ENCODE measurements at regions not wholly inside any gene's neighbourhood (a gene's known extent, or its start where the extent isn't known, plus 50 kb on each side); places are given as distances from the start of the nearest gene placed in this dataset.

DNA sequence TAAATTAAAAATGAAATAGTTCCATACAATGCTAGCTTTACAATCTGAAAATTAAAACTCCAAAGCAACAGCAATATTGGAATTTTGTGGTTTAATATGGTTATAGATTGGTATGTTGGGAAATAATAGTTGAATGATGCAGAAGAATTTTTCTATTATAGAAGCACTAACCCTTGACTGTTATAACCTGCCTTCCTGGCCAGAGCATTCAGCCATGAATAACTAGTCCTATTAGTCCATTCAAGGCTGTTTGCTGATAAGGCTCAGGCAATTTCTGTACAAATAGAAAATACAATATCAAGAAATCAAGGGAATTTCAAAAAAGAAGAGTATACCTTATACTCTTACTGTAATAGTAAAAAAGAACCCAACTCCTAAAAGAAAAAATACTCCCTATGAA lies 101.6 kb upstream of the SP4 start:
- TF ChIP-seq EP300 (IDR thresholded peaks at IDR 0.05): no peak
- Histone ChIP-seq H3K27ac (no peak overlapping the region), H3K4me3 (no peak overlapping the region), H3K4me1 (no peaks in the 10 kb centered on the region), H3K9me3 (no peaks in the 10 kb centered on the region), H3K27me3 (no peaks in the 10 kb centered on the region), H3K36me3 (no peaks in the 10 kb centered on the region)
- intact Hi-C loops (cut with DNase I): no loop called here
- no peak for DNase-seq

DNA sequence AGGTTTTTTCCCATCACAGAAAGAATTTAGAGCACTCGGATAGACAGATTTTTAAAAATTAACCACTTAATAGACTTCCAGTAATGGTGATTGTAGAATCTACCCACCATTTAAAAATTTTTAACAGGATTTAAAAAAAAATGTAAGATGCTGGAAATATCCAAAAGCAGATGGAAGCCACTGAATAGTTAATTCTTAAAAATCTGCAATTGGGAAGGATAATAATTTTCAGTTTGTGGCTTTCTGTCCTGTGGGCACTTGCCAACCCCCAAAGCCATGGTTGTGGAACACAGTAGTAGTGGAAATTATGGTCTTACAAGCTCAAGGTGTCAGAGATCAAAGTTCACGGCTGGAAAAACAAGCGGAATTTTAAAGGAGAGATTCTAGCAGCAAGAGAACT lies 101.0 kb upstream of the SP4 start:
- no peak overlapping the region for H3K4me3 ChIP-seq
- WGBS, 2 donors: 55 to 86% methylated on average over 3 of the region's 3 CpGs
- TF ChIP-seq EP300 (IDR thresholded peaks at IDR 0.05): no peak
- no peak for TF ChIP-seq CTCF (IDR thresholded peaks at IDR 0.05)
- no peak for TF ChIP-seq POLR2AphosphoS5 (IDR thresholded peaks at IDR 0.05)
- TF ChIP-seq POLR2A (IDR thresholded peaks at IDR 0.05): no peak

DNA sequence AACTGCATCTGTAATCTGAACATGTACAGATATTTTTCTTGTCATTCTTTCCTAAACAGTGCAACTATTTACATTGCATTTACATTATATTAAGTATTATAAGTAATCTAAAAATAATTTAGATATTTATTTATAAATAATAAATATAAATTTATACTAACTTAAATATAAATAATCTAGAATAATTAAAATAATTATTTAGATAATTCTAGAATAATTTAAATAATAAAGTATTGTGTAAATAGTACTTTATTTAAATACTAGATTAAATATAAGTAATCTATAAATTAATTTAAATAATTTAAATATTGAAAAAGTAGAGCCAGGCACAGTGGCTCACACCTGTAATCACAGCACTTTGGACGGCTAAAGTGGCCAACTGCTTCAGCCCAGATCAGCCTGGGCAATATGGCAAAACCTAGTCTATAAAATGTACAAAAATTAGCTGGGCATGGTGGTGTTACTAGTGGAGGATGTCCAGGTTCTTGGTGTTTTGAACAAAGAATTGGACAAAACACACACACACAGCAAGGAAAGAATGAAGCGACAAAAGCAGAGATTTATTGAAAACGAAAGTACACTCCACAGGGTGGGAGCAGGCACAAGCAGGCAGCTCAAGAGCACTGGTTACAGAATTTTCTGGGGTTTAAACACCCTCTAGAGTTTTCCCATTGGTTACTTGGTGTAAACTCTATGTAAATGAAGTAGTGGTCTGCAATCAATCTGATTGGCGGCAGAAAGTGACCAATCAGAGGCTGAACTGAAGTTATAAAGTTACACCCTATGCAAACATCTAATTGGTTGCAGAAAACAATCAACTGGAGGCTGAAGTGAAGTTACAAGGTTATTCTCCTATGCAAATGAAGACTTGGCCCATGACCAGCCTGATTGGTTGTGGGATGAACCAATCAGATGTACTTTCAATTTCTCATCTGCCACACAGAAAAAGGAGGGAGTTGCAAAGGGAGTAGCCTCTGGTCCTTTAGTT lies 100.2 kb upstream of the SP4 start:
- DNase-seq: no peak
- Histone ChIP-seq H3K27ac (no peak overlapping the region), H3K4me1 (no peaks in the 10 kb centered on the region), H3K36me3 (no peaks in the 10 kb centered on the region), H3K4me3 (no peak overlapping the region), H3K27me3 (no peaks in the 10 kb centered on the region), H3K9me3 (no peaks in the 10 kb centered on the region)
- intact Hi-C loops (cut with DNase I): no loop called here
- TF ChIP-seq POLR2A (IDR thresholded peaks at IDR 0.05): no peak
- no peak for TF ChIP-seq POLR2AphosphoS5 (IDR thresholded peaks at IDR 0.05)
- TF ChIP-seq EP300 (IDR thresholded peaks at IDR 0.05): no peak
- no peak for TF ChIP-seq CTCF (IDR thresholded peaks at IDR 0.05)
- 94 to 98% methylated on average over 4 of the region's 4 CpGs for WGBS, 2 donors

More for the DNA sequence above, 101.0 kb upstream of the SP4 start:
- no peaks in the 10 kb centered on the region for H3K4me1 ChIP-seq
- no peak overlapping the region for H3K27ac ChIP-seq
- intact Hi-C loops (cut with DNase I): no loop called here
- no peaks in the 10 kb centered on the region for H3K9me3 ChIP-seq
- no peaks in the 10 kb centered on the region for H3K36me3 ChIP-seq
- DNase-seq: no peak
- H3K27me3 ChIP-seq: no peaks in the 10 kb centered on the region

DNA sequence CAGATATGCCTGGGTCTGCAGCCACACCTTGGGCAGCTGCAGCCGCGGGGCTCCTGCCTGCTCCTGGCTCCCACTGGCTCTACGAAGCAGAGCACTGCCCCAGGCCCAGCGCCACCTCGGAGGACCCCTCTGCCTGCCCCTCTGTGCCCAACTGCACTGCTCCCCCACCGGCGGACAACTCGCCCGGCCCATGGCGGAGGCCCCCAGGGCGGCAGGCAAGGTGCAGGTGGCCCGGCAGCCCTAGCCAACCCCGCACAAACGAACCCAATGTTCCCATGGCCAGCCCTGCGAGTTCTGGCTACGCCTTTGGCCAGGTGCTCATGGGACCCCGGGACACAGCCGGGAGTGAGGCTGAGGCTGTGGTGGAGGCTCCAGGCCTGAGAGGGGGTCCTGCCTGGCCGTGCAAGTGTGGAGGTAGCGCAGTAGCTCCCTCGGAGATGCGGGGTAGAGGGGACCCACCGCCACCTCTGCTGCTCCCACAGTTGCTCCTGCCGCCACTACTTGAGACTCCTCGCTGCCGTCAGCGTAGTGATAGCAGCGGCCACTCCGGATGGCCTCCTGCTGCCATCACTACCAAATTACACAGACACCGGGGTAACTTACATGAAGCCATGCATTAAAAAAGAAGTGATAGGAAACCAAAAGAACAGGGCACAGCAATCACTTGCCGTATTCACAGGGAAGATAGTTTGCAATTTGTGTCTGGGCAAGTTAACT lies 97.3 kb upstream of the SP4 start:
- 95 to 96% methylated on average over 31 of the region's 31 CpGs for WGBS, 2 donors
- DNase-seq: no peak
- intact Hi-C loops (cut with DNase I): no loop called here
- TF ChIP-seq CTCF (IDR thresholded peaks at IDR 0.05) (no peak), POLR2AphosphoS5 (IDR thresholded peaks at IDR 0.05) (no peak), POLR2A (IDR thresholded peaks at IDR 0.05) (no peak), EP300 (IDR thresholded peaks at IDR 0.05) (no peak)
- no peaks in the 10 kb centered on the region for H3K4me1 ChIP-seq
- H3K36me3 ChIP-seq: no peaks in the 10 kb centered on the region
- H3K4me3 ChIP-seq: no peak overlapping the region
- no peak overlapping the region for H3K27ac ChIP-seq
- H3K27me3 ChIP-seq: no peaks in the 10 kb centered on the region
- no peaks in the 10 kb centered on the region for H3K9me3 ChIP-seq

DNA sequence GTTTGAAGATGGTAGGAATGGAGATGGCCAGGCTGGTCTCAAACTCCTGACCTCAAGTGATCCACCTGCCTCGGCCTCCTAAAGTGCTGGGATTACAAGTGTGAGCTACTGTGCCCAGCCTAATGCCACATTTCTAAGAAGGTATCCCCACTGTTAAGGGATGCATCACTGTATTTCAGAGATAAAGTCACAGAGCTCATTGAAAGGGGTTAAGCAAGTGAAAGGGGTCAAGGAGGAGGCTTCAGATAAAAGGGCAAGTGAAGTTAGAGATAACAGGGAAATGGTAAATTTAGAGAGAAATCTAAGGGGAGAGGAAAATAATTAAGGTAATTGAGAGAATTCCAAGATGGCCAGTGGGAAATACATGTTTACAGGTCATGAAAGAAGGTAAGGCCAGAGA lies 93.0 kb upstream of the SP4 start:
- no peaks in the 10 kb centered on the region for H3K36me3 ChIP-seq
- no peak for DNase-seq
- no peak overlapping the region for H3K4me3 ChIP-seq
- no peaks in the 10 kb centered on the region for H3K4me1 ChIP-seq
- no peaks in the 10 kb centered on the region for H3K9me3 ChIP-seq
- H3K27me3 ChIP-seq: no peaks in the 10 kb centered on the region
- no peak for TF ChIP-seq CTCF (IDR thresholded peaks at IDR 0.05)
- no peak for TF ChIP-seq POLR2A (IDR thresholded peaks at IDR 0.05)
- no peak for TF ChIP-seq POLR2AphosphoS5 (IDR thresholded peaks at IDR 0.05)
- TF ChIP-seq EP300 (IDR thresholded peaks at IDR 0.05): no peak
- H3K27ac ChIP-seq: no peak overlapping the region
- intact Hi-C loops (cut with DNase I): no loop called here
- 93 to 97% methylated on average over 1 of the region's 1 CpG for WGBS, 2 donors

Data from sigmoid colon (tissue), 6 donors.